ENCODE measurements at regions not wholly inside any gene's neighbourhood (a gene's known extent, or its start where the extent isn't known, plus 50 kb on each side); places are given as distances from the start of the nearest gene placed in this dataset.

GRCh38 chr7:40986351-40986873 is 716.5 kb downstream of the INHBA start:
- H3K36me3 ChIP-seq, result no peaks in the 10 kb centered on the region
- no peaks in the 10 kb centered on the region for H3K27me3 ChIP-seq
- intact Hi-C loops (cut with DNase I; ENCODE audit: low total_unique reads), result no loop called here
- DNase-seq, result peak in 1 of 2 donors; percentile 39
- no peak for TF ChIP-seq CTCF (IDR thresholded peaks at IDR 0.05)
- peak in 1 of 2 donors; percentile 5 for TF ChIP-seq POLR2A (IDR thresholded peaks at IDR 0.05)
- H3K27ac ChIP-seq, result peak overlapping the region; percentile 72 to 77
- H3K4me3 ChIP-seq, result no peak overlapping the region
- H3K9me3 ChIP-seq, result no peaks in the 10 kb centered on the region
- peaks cover 3 to 5% of the 10 kb centered on the region in 2 donors for H3K4me1 ChIP-seq

- H3K27me3 ChIP-seq, result no peaks in the 10 kb centered on the region
- peak overlapping the region; percentile 71 to 72 for H3K27ac ChIP-seq
These were observed 719.8 kb downstream of the INHBA start for GRCh38 chr7:40983111-40983510.

GRCh38 chr7:40979296-40979695 is 723.6 kb downstream of the INHBA start:
- Histone ChIP-seq H3K4me3 (no peak overlapping the region), H3K27ac (no peak overlapping the region), H3K36me3 (no peaks in the 10 kb centered on the region), H3K4me1 (peaks cover 2 to 5% of the 10 kb centered on the region in 2 donors), H3K27me3 (no peaks in the 10 kb centered on the region), H3K9me3 (no peaks in the 10 kb centered on the region)
- no peak for DNase-seq
- TF ChIP-seq POLR2A (IDR thresholded peaks at IDR 0.05), result no peak
- no peak for TF ChIP-seq CTCF (IDR thresholded peaks at IDR 0.05)
- intact Hi-C loops (cut with DNase I; ENCODE audit: low total_unique reads), result no loop called here

More at GRCh38 chr7:40983111-40983510, 719.8 kb downstream of the INHBA start:
- intact Hi-C loops (cut with DNase I; ENCODE audit: low total_unique reads), result no loop called here
- H3K36me3 ChIP-seq, result no peaks in the 10 kb centered on the region
- H3K4me3 ChIP-seq, result no peak overlapping the region
- no peaks in the 10 kb centered on the region for H3K9me3 ChIP-seq
- peaks cover 3 to 5% of the 10 kb centered on the region in 2 donors for H3K4me1 ChIP-seq
- TF ChIP-seq CTCF (IDR thresholded peaks at IDR 0.05) (no peak), POLR2A (IDR thresholded peaks at IDR 0.05) (no peak)
- peak in 1 of 2 donors; percentile 52 for DNase-seq

GRCh38 chr7:40978047-40978446 is 724.8 kb downstream of the INHBA start:
- Histone ChIP-seq H3K27ac (no peak overlapping the region), H3K27me3 (no peaks in the 10 kb centered on the region), H3K4me1 (no peaks in the 10 kb centered on the region), H3K4me3 (no peak overlapping the region), H3K36me3 (no peaks in the 10 kb centered on the region), H3K9me3 (no peaks in the 10 kb centered on the region)
- no peak for TF ChIP-seq POLR2A (IDR thresholded peaks at IDR 0.05)
- no peak for TF ChIP-seq CTCF (IDR thresholded peaks at IDR 0.05)
- intact Hi-C loops (cut with DNase I; ENCODE audit: low total_unique reads), result no loop called here
- DNase-seq, result no peak

- H3K36me3 ChIP-seq, result no peaks in the 10 kb centered on the region
- no peak overlapping the region for H3K4me3 ChIP-seq
- no peak overlapping the region for H3K27ac ChIP-seq
- TF ChIP-seq CTCF (IDR thresholded peaks at IDR 0.05) (no peak), POLR2A (IDR thresholded peaks at IDR 0.05) (no peak)
- H3K4me1 ChIP-seq, result no peaks in the 10 kb centered on the region
- intact Hi-C loops (cut with DNase I; ENCODE audit: low total_unique reads), result no loop called here
- no peaks in the 10 kb centered on the region for H3K9me3 ChIP-seq
- no peaks in the 10 kb centered on the region for H3K27me3 ChIP-seq
- DNase-seq, result no peak
These were observed 725.4 kb downstream of the INHBA start for GRCh38 chr7:40977533-40977932.
